COLO829 (cell line): ENCODE measurements at regions not wholly inside any gene's neighbourhood (a gene's known extent, or its start where the extent isn't known, plus 50 kb on each side); places are given as distances from the start of the nearest gene placed in this dataset.

ENCODE experiments used
- DNase-seq: peaks from one replicate; pipeline ENCODE4 v3.0.0; 2012; ENCODE audit warnings: low spot score

DNA sequence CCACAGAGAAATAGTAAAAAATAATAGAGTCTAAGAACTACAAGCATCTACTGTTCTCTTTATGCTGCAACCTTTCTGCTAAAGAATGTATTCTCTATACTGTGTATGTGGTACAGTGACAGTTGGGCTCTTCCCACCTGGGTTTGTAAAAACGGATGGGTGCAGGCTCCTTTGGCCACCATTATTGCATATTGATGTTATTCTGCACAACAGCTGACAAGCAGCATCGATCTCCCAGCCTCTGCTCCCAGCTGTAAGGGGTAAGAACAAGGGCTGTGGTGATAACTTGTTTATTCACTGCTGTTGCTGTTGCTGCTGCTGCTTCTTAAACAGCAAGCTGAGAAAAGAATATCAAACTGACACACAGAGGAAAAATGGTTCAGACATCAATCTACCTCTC, 56.1 kb downstream of the KCNRG start:
- DNase-seq: no peak

DNA sequence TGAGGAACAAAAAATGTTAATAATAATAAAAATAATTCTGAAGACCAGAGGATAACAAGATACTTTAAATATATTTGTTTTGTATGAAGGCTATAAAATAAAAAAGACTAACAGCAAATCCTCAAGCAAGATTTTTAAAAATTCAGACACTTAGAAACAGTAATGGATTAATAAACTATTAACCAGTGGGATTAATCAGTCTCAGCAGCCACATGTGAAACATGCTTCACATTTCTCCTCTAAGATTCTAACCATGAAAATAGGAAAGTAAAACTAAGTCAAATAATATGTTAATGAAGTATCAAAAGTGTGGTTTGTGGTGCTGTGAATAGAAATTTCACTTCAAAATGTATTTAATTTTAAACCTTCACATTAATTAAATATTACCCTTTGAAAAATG, 57.4 kb downstream of the KCNRG start:
- no peak for DNase-seq

DNA sequence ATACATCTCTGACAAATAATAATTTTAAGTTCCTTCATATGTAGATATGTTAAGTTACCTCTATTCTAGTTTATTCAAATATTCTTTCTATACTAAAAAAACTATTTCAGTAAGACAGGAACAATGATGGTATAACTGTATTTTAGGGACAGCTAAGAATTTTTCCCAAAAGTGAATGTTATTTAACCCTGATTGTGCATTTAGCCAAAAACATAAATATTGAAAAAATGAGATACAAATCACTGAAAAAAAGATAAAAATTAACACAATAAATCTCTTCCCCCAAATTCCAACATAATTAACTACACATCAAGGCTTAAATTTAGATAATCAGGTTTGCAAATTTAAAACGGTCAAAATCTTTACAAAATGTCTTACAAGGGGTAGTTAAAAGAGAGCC, 58.1 kb downstream of the KCNRG start:
- no peak for DNase-seq

DNA sequence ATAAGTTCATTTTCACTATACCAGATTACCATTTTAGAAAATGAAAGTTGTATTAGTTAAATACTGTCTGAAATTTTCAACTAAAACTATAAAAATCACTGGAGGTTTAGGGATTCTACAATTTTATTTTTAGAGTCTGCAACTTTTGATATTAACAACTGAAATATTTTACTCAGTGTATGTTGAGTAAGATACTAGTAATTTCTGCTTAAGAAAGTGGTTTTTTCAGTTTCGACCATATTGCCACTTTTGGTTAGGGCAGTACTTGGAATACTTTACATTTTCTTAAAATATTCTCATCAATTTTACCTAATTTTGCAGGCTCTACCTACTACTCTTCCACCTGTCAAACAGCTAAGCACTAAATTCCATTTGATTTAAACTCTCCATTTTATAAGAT, 59.6 kb downstream of the KCNRG start:
- DNase-seq: no peak

DNA sequence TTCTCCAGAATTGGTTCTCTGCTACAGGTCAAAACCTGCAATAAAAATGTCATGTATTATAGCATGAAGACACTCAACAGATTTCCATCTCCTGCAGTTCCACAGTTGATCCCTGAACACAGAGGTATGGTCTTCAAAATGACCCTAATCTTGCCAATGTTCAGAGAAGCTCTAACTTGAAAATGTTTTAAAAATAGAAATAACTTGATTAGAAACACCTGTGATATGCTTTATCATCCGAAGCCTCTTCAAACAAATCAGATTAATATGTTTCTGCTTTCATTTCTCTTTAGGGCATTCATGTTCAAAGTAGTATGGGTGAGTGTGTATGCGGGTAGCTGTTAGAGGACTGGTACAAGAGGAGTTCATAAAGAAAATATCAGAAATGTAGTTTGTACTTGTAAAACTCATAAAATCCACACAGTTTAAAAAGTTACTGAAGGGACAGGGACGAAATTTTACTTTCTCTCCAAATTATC, 60.4 kb downstream of the KCNRG start:
- DNase-seq: no peak

DNA sequence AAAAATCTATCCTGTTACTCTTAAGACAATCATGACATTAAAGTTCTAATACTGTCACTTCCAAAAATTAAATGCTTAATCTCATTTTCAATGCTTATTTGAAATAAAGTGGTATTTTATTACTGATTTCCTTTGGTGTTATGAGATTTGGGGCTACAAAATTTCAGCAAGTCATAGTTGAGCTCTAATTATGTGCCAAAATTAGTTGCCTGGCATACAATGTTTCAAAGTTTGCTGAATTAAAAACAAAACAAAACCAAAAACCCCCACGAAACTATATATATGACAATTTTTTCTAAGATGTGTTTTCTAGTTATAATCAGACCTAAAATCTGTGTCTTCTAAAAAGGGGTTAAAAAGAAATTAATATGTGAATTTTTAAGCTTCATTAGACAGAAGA, 62.2 kb downstream of the KCNRG start:
- no peak for DNase-seq

DNA sequence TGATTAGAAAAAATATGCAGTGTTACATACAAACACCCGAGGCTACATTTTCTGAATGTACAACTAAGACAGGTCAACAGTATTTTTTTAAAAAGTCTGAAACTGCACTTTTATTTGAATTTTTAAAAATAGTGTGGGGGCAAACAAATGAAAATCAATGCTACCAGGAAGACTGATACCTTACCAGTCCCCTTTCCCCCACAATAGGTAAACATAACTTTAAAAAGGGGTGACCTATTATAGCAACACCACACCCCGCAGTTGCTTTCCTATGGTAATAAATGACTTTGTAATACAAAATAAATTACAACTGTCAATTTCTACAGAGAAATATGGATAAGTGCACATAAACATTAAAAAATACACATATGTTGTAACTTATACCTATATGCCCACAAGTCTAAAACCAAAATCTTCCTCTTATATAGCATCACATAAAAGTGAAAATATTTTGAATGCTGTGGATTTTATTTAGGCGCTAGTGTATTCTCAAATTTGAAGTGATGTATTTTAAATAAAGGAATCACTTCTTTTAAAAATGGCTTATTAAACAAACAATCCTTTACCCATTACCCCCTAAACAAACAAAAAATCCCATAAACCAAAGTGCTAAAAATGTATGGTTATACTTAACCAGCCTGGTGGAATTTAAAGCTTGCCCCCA, 63.1 kb downstream of the KCNRG start:
- no peak for DNase-seq

DNA sequence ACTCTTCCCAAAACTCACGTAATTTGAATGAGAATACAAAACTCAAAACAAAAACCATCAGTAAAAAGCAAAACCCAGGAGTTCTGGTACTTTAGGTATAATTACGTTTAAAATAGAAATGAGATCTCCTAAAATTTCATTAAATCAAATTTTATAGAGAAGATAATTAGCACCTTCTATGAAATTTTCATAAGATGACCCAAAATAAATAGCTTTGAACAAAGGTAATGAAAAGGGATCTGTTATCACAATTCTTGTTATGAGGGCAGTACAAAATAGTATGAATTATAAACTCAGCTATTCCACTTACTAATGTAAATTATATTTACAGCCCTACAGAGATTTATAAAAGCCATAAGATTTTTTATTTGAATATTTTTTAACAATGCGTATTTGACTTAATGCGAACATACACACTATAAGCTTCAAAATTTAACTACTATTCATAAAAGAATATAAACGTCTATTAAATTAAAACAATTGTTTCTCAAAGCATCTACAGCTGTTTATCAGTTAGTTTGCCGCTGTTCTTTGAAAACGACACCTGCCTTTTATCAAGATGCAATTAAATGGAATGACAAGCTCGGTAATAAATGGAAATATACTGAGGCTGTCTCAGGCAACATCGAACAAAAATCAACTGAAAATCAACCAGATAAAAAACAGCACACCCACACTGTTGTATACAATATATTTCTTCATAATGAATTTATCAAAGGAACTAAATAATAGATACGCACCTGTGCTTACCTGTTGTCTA, 63.8 kb downstream of the KCNRG start:
- DNase-seq: no peak

DNA sequence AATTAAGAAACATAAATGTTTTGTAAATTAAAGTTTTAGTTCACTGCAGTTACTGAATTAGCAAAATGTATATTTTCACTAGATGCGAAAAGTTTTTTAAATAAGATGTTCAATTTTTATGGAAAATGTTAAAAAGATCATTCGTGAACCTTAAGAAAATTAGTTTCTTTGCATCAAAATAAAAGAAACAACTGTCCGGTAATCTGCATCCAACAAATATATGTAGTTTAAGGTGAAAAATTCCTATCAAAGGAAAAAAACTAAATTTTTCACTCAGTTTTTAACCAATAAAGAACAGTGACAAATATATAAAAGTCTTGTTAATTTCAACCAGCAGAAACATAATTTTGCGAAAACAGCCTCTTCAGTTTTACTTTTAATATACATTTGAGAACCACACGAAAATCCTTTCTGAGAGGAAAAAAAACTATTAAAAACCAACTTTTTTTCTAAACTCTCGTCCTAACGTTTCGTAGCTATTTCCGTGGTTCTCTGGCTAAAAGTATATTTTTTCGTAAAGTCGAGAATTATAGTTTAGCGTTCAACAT, 64.5 kb downstream of the KCNRG start:
- DNase-seq: no peak

DNA sequence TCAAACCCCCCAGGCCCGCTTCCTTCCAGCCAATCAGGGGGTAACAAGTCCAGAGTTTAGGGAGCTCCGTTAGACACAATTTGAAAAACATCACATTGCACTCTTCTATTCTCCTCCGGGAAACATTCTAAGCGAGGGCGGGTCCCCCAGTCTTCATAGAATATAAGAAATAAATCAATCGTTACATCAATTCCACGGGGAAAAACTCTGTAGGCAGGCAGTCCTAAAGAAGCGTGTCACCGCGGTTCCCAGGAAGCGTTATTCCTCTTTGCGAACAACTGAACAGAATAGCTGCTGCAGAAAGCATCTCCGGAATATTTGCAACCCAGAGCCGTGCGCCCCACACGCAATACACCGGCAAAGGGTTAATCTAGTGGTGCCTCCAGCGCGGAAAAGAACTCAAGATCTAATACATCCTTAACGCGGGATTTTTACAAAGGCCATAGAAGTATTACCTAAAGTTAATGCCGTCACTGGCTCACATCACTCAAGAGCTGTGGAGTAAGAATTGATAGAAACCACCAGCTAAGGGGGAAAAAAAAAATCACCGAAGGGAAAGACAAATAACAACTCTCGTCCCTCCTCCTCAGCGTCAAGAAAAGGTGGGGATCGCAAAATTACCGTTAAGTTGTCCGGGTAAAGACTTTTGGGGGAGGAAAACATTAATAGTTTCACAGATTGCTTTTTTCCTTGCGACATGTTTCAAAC, 65.1 kb downstream of the KCNRG start:
- DNase-seq: no peak

DNA sequence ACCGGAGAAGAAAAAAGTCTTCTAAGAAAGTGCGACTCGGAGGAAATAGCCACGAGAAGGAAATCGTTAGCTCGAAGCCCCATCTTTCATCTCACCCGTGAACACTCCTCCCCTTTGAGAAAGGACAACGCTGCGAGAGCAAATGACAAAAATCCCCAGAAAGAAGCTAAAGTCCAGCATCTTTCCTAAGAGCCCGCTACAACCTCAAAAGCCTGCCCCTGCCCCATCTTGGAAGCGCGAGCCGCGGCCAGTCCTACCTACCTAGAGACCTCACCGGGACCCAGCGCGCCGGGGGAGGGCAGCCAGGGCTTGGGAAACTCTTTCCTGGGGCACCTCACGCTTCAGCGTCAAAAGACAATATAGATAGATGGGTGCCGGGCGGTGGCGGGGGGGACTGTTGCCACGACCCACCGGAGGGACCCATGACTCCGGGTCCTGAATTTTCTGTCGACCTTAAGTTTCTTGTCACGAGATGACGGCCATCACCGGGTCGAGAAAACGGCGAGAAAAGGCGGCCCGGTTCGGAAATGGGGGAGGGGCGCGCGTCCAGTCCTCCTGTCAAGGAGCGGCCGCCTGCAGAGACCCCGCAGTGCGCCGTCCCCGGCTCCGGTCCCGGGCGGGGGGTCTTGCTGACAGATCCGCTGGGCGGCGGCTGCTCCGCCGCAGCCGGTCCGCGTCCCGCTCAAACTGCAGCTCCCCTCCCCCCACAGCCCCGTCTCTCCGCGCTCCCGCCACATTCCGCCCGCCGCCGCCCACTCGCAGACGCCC, 65.9 kb downstream of the KCNRG start:
- DNase-seq: peak; percentile 17

DNA sequence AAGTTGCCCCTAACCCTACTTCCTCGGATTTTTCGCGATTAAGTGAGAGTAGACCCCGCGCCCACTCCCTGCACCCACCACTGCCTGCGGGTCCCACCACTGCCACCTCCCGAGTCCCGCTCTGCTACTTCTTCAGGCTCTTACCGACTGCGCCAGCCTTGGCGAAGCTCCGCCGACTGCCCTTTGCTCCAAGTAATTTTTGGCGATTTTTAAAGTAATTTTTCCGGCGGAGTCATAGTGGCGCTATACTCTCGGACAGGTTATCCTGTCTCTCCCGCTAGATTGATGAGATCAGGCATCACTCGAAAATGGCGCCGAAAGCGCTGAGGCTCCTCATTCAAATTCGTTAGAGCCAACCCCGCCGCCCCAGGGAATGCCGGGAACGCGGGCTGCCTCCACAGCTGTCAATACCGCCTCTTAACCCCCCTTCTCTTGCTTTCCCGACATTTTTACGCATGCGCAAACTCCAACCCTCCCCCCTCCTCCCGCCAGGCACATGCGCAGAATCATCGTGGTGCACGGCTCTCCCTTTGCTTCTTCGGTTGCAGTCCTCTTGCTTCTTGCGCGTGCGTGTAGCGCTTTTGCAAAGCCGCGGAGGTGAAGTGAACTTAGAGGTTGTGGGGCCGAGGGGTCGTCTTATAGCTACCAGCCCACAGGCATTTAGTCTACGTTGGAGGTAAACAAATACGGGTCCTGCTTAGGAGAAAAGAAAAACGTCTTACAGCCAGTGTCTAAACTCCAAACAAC, 66.6 kb downstream of the KCNRG start:
- peak; percentile 99 for DNase-seq

DNA sequence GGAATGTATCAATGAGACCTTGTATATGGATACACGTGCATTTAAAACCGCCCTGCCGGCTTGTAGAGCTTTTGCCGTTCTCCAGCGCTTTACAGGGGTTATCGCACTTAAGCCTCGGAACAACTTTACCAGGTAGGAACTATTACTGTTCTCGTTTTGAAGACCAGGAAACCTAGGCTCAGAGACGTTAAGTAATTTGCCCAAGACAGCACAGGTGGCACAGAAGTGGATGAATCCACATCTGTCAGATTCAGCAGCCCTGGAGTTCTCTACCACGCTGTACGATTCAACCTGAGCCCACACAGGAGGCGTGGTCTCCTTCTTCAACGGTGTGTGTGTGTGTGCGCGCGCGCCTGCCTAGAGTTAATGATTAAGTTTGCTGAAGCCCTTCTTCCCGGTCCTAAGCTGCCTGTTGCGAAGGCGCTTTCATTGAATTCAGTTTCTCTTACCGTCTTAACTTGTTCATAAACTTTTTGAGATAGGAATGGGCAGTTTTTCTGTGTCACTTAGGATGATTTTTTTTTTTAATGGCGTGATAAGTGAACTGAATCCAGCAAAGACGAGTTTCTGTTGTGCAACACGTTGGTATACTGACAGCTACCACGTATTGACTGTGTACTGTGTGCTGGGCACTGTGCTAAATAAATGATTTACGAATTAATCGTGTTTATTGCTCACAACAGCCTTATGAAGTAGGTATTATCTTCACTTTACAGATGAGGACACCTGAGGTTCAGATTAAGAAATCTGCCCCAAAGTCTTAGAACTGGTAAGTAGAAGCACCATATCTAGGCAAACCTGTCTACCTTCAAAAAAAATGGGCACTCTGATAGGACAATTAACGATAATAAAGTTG, 67.4 kb downstream of the KCNRG start:
- peak; percentile 62 for DNase-seq

DNA sequence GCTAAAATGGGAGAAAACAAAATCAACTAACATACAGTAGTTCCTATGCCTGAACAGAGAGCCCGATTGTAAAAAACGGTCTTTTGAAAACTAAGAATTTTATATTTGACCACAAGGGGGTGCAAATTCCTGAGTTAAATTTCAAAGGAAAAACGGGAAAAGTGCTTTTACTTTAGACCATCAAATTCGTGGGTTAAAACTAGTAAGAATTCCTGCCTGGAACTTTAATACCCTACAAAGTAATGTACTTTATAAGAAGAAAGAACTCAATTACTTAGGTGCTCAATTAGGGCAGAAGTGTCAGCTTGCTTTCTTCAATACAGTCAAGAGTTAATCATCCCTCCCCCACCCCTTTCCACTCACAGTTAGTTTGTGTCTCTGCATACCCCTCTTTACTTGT, 69.8 kb downstream of the KCNRG start:
- DNase-seq: peak; percentile 32

DNA sequence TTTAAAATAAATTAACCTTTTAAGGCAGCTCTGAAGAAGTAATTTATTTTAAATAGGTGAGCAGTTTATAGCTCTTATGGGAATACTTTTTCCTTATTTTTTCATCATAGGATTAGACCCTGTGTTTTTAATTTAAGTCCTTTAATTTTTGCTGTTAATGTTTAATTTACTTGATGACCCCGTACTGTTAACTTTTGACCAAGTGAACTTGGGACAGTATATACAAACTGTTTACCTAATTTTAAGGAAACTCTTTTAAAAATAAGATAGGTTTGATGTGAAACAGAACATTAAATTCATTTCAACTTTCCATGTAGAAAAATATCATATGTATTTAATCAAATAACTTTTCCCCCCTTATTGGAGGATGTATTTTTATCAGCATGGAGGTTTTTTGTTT, 74.4 kb downstream of the KCNRG start:
- DNase-seq: no peak

DNA sequence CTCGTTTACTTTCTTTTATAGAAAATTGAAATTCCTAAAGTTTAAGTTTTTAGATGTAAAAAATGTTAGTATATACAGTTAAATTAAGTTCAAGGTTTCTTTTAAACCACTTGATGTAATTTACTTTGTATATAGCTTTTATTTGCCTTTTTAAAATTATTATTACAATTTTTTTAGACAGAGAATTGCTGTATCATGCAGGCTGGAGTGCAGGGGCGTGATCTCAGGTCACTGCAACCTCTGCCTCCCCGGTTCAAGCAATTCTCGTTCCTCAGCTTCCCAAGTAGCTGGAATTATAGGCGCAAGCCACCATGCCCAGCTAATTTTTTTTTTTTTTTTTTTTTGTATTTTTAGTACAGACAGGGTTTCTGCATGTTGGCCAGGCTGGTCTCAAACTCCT, 75.0 kb downstream of the KCNRG start:
- DNase-seq: no peak

DNA sequence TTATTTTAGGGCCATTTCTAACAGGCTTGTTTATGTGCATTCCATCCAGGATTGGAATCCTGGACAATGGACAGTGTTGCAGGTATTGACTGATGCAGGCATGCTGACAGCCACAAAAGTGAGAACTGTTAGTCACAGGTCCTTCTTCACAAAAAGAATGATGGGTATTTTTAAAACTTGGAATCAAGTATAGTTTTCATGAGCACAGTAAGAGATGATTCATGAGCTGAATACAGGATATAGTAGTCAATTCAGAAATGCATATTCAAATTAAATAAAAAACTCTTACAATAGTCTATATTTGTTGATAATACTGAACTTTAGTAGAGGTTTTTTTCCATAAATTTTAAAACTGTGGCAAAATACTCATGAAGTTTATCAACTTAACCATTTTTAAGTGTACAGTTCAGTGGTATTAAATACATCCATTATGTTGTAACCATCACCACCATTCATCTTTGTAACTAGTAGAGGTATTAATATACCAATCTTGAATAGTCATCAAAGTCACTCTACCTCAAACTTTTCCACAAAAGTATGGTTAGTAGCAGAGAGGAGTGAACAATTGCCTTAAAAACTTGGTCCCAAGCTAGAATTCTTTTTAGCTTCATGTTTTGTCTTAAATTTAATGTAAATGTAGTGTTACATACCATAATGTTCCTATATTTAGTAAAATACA, 79.5 kb downstream of the KCNRG start:
- no peak for DNase-seq

DNA sequence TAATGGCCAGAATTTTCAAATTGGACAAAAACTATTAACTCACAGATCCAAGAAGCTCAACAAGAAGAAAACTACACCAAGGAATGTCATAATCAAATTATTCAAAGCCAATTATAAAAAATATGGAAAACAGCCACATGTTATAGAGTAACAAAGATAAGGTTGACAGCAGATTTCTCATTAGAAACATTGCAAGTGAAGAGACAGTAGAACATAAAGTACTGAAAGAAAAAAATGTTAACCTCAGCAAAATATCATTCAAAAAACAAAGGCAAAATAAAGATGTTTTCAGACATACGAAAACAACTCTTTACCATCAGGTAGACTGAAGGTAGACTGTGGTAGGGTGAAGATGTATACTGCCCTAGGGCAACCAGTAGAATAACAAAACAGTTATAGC, 83.4 kb downstream of the KCNRG start:
- no peak for DNase-seq

DNA sequence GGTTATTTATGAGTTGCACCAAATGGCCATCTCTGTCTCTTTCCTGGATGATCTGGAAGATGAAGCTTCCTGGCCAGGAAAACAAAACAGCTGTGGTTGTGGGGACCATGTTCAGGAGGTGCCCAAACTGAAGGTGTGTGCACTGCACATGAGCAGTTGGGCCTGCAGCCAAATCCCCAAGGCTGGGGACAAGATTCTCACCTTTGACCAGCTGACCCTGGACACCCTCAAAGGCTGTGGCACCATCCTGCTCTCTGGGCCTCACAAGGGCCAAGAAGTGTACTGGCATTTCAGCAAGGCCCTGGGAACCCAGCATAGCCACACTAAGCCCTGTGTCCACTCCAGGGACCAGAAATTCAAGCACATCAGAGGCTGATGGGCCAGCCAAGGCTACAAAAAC, 84.2 kb downstream of the KCNRG start:
- no peak for DNase-seq

DNA sequence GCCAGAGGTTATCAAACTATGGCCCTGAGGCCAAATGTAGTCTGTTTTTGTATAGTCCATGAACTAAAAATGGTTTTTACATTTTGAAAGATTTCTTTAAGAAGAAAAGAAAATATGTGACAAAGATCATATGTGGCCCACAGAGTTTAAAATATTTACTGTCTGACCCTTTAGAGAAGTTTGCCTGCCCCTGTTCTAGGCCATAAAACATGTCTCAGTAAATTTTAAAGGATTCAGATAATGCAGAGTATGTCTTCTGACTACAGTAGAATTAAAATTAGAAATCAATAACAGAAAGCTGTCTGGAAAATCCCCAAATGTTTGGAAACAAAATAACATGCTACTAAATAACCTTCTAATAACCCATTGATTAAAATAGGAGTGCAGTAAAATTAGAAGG, 86.3 kb downstream of the KCNRG start:
- no peak for DNase-seq
